ENCODE measurements at regions not wholly inside any gene's neighbourhood (a gene's known extent, or its start where the extent isn't known, plus 50 kb on each side); places are given as distances from the start of the nearest gene placed in this dataset.
A peak's percentile ranks its signal among the peaks of the same experiment; 100 is the strongest.

GRCh38 chr5:58266402-58266801, 193.5 kb downstream of the PLK2 start:
- H3K79me2 ChIP-seq (ENCODE audit: control insufficient read depth, insufficient read depth, low read length): no peaks in the 10 kb centered on the region
- no peak overlapping the region for H3K4me3 ChIP-seq (ENCODE audit: control insufficient read depth in 2 of 3, extremely low read depth in 1 of 3, insufficient read depth in 2 of 3, low read depth in 1 of 3, low read length in 3 of 3)
- DNase-seq (ENCODE audit: low read depth, low spot score) (no peak), FAIRE-seq (no peak)
- H3K9me1 ChIP-seq (ENCODE audit: control insufficient read depth, extremely low read depth, insufficient read depth, low read length): no peaks in the 10 kb centered on the region
- H3K4me2 ChIP-seq (ENCODE audit: control insufficient read depth, extremely low read depth, insufficient read depth, low read depth, low read length): no peak overlapping the region
- no peaks in the 10 kb centered on the region for H3K27me3 ChIP-seq (ENCODE audit: control insufficient read depth, extremely low read depth, insufficient read depth, low read length)
- dilution Hi-C loops (cut with MboI; ENCODE audit: extremely low pct_ligation_motif_present, low sequenced_read_pairs): no loop called here
- H2AFZ ChIP-seq (ENCODE audit: control insufficient read depth, low read length): peak overlapping the region; percentile 32
- H4K20me1 ChIP-seq (ENCODE audit: control insufficient read depth, extremely low read depth, insufficient read depth, low read length): no peaks in the 10 kb centered on the region
- no peaks in the 10 kb centered on the region for H3K36me3 ChIP-seq (ENCODE audit: control insufficient read depth in 2 of 2, extremely low read depth in 1 of 2, insufficient read depth in 2 of 2, low read length in 2 of 2)
- TF ChIP-seq CTCF (optimal IDR thresholded peaks at IDR 0.05 in 1 of 3, IDR thresholded peaks at IDR 0.05 in 1 of 3, conservative IDR thresholded peaks at IDR 0.05 in 1 of 3; ENCODE audit: extremely low read depth in 1 of 3, insufficient read depth in 2 of 3, low read length in 3 of 3) (no peak), EZH2 (IDR thresholded peaks at IDR 0.05; ENCODE audit: low read length) (no peak)
- peaks cover 8% of the 10 kb centered on the region for H3K4me1 ChIP-seq (ENCODE audit: control insufficient read depth, extremely low read depth, insufficient read depth, low read length)
- H3K9ac ChIP-seq (ENCODE audit: control insufficient read depth, extremely low read depth, insufficient read depth, low read length): no peak overlapping the region
- H3K9me3 ChIP-seq (ENCODE audit: control insufficient read depth, low read depth, low read length): no peaks in the 10 kb centered on the region
- H3K27ac ChIP-seq (ENCODE audit: control insufficient read depth, insufficient read depth, low read length): no peak overlapping the region

- dilution Hi-C loops (cut with MboI; ENCODE audit: extremely low pct_ligation_motif_present, low sequenced_read_pairs): no loop called here
- H3K4me2 ChIP-seq (ENCODE audit: control insufficient read depth, extremely low read depth, insufficient read depth, low read depth, low read length): no peak overlapping the region
- H3K4me3 ChIP-seq (ENCODE audit: control insufficient read depth in 2 of 3, extremely low read depth in 1 of 3, insufficient read depth in 2 of 3, low read depth in 1 of 3, low read length in 3 of 3): no peak overlapping the region
- H3K9me1 ChIP-seq (ENCODE audit: control insufficient read depth, extremely low read depth, insufficient read depth, low read length): no peaks in the 10 kb centered on the region
- FAIRE-seq (no peak), DNase-seq (ENCODE audit: low read depth, low spot score) (no peak)
- no peaks in the 10 kb centered on the region for H3K79me2 ChIP-seq (ENCODE audit: control insufficient read depth, insufficient read depth, low read length)
- no peaks in the 10 kb centered on the region for H4K20me1 ChIP-seq (ENCODE audit: control insufficient read depth, extremely low read depth, insufficient read depth, low read length)
- H3K9ac ChIP-seq (ENCODE audit: control insufficient read depth, extremely low read depth, insufficient read depth, low read length): no peak overlapping the region
- H3K9me3 ChIP-seq (ENCODE audit: control insufficient read depth, low read depth, low read length): no peaks in the 10 kb centered on the region
- peaks cover 8% of the 10 kb centered on the region for H3K4me1 ChIP-seq (ENCODE audit: control insufficient read depth, extremely low read depth, insufficient read depth, low read length)
- TF ChIP-seq EZH2 (IDR thresholded peaks at IDR 0.05; ENCODE audit: low read length) (no peak), CTCF (optimal IDR thresholded peaks at IDR 0.05 in 1 of 3, IDR thresholded peaks at IDR 0.05 in 1 of 3, conservative IDR thresholded peaks at IDR 0.05 in 1 of 3; ENCODE audit: extremely low read depth in 1 of 3, insufficient read depth in 2 of 3, low read length in 3 of 3) (no peak)
- no peaks in the 10 kb centered on the region for H3K36me3 ChIP-seq (ENCODE audit: control insufficient read depth in 2 of 2, extremely low read depth in 1 of 2, insufficient read depth in 2 of 2, low read length in 2 of 2)
- H3K27ac ChIP-seq (ENCODE audit: control insufficient read depth, insufficient read depth, low read length): no peak overlapping the region
- no peaks in the 10 kb centered on the region for H3K27me3 ChIP-seq (ENCODE audit: control insufficient read depth, extremely low read depth, insufficient read depth, low read length)
- H2AFZ ChIP-seq (ENCODE audit: control insufficient read depth, low read length): no peak overlapping the region
Observed at GRCh38 chr5:58265246-58265930, 194.5 kb downstream of the PLK2 start.
